ENCODE measurements at regions not wholly inside any gene's neighbourhood (a gene's known extent, or its start where the extent isn't known, plus 50 kb on each side); places are given as distances from the start of the nearest gene placed in this dataset.

- H3K9ac ChIP-seq (ENCODE audit: low read length): no peak overlapping the region
- H3K4me1 ChIP-seq (ENCODE audit: control insufficient read depth, insufficient read depth, low read length): no peaks in the 10 kb centered on the region
- H3K27me3 ChIP-seq (ENCODE audit: control insufficient read depth, insufficient read depth, low read length): no peaks in the 10 kb centered on the region
- no peak overlapping the region for H3K4me3 ChIP-seq (ENCODE audit: low read length)
- H3K27ac ChIP-seq (ENCODE audit: low read depth, low read length): no peak overlapping the region
- no peaks in the 10 kb centered on the region for H3K36me3 ChIP-seq (ENCODE audit: control insufficient read depth, insufficient read depth, low read length)
Observed at GRCh38 chr2:59684116-59684770, 869.2 kb downstream of the BCL11A start.

- Histone ChIP-seq H3K4me3 (ENCODE audit: low read length) (no peak overlapping the region), H3K9ac (ENCODE audit: low read length) (no peak overlapping the region), H3K36me3 (ENCODE audit: control insufficient read depth, insufficient read depth, low read length) (no peaks in the 10 kb centered on the region), H3K27me3 (ENCODE audit: control insufficient read depth, insufficient read depth, low read length) (no peaks in the 10 kb centered on the region), H3K27ac (ENCODE audit: low read depth, low read length) (no peak overlapping the region), H3K4me1 (ENCODE audit: control insufficient read depth, insufficient read depth, low read length) (no peaks in the 10 kb centered on the region)
Observed at GRCh38 chr2:59680863-59681262, 872.6 kb downstream of the BCL11A start.

- Histone ChIP-seq H3K4me3 (ENCODE audit: low read length) (no peak overlapping the region), H3K4me1 (ENCODE audit: control insufficient read depth, insufficient read depth, low read length) (no peaks in the 10 kb centered on the region), H3K27ac (ENCODE audit: low read depth, low read length) (no peak overlapping the region), H3K27me3 (ENCODE audit: control insufficient read depth, insufficient read depth, low read length) (no peaks in the 10 kb centered on the region), H3K9ac (ENCODE audit: low read length) (no peak overlapping the region), H3K36me3 (ENCODE audit: control insufficient read depth, insufficient read depth, low read length) (no peaks in the 10 kb centered on the region)
Observed at GRCh38 chr2:59677158-59677557, 876.3 kb downstream of the BCL11A start.

GRCh38 chr2:59674100-59674499 lies 879.4 kb downstream of the BCL11A start:
- H3K9ac ChIP-seq (ENCODE audit: low read length): no peak overlapping the region
- H3K4me1 ChIP-seq (ENCODE audit: control insufficient read depth, insufficient read depth, low read length): no peaks in the 10 kb centered on the region
- H3K4me3 ChIP-seq (ENCODE audit: low read length): no peak overlapping the region
- H3K36me3 ChIP-seq (ENCODE audit: control insufficient read depth, insufficient read depth, low read length): no peaks in the 10 kb centered on the region
- H3K27ac ChIP-seq (ENCODE audit: low read depth, low read length): no peak overlapping the region
- no peaks in the 10 kb centered on the region for H3K27me3 ChIP-seq (ENCODE audit: control insufficient read depth, insufficient read depth, low read length)

- Histone ChIP-seq H3K4me3 (ENCODE audit: low read length) (no peak overlapping the region), H3K27ac (ENCODE audit: low read depth, low read length) (no peak overlapping the region), H3K36me3 (ENCODE audit: control insufficient read depth, insufficient read depth, low read length) (no peaks in the 10 kb centered on the region), H3K4me1 (ENCODE audit: control insufficient read depth, insufficient read depth, low read length) (no peaks in the 10 kb centered on the region), H3K27me3 (ENCODE audit: control insufficient read depth, insufficient read depth, low read length) (no peaks in the 10 kb centered on the region), H3K9ac (ENCODE audit: low read length) (no peak overlapping the region)
Observed at GRCh38 chr2:59665021-59665420, 888.4 kb downstream of the BCL11A start.

GRCh38 chr2:59662127-59662861 lies 891.2 kb downstream of the BCL11A start:
- no peak overlapping the region for H3K9ac ChIP-seq (ENCODE audit: low read length)
- H3K27me3 ChIP-seq (ENCODE audit: control insufficient read depth, insufficient read depth, low read length): no peaks in the 10 kb centered on the region
- H3K4me3 ChIP-seq (ENCODE audit: low read length): no peak overlapping the region
- H3K4me1 ChIP-seq (ENCODE audit: control insufficient read depth, insufficient read depth, low read length): no peaks in the 10 kb centered on the region
- H3K27ac ChIP-seq (ENCODE audit: low read depth, low read length): no peak overlapping the region
- H3K36me3 ChIP-seq (ENCODE audit: control insufficient read depth, insufficient read depth, low read length): no peaks in the 10 kb centered on the region

- no peak overlapping the region for H3K9ac ChIP-seq (ENCODE audit: low read length)
Observed at GRCh38 chr2:59660262-59660661, 893.2 kb downstream of the BCL11A start.

GRCh38 chr2:59658906-59659635 lies 894.4 kb downstream of the BCL11A start:
- Histone ChIP-seq H3K4me1 (ENCODE audit: control insufficient read depth, insufficient read depth, low read length) (no peaks in the 10 kb centered on the region), H3K36me3 (ENCODE audit: control insufficient read depth, insufficient read depth, low read length) (no peaks in the 10 kb centered on the region)

More at GRCh38 chr2:59660262-59660661, 893.2 kb downstream of the BCL11A start:
- no peak overlapping the region for H3K4me3 ChIP-seq (ENCODE audit: low read length)
- no peaks in the 10 kb centered on the region for H3K4me1 ChIP-seq (ENCODE audit: control insufficient read depth, insufficient read depth, low read length)
- H3K27ac ChIP-seq (ENCODE audit: low read depth, low read length): no peak overlapping the region
- no peaks in the 10 kb centered on the region for H3K36me3 ChIP-seq (ENCODE audit: control insufficient read depth, insufficient read depth, low read length)
- no peaks in the 10 kb centered on the region for H3K27me3 ChIP-seq (ENCODE audit: control insufficient read depth, insufficient read depth, low read length)

GRCh38 chr2:59655809-59656208 lies 897.6 kb downstream of the BCL11A start:
- H3K9ac ChIP-seq (ENCODE audit: low read length): no peak overlapping the region
- H3K27me3 ChIP-seq (ENCODE audit: control insufficient read depth, insufficient read depth, low read length): no peaks in the 10 kb centered on the region
- H3K27ac ChIP-seq (ENCODE audit: low read depth, low read length): no peak overlapping the region
- no peak overlapping the region for H3K4me3 ChIP-seq (ENCODE audit: low read length)
- no peaks in the 10 kb centered on the region for H3K4me1 ChIP-seq (ENCODE audit: control insufficient read depth, insufficient read depth, low read length)
- H3K36me3 ChIP-seq (ENCODE audit: control insufficient read depth, insufficient read depth, low read length): no peaks in the 10 kb centered on the region

More at GRCh38 chr2:59658906-59659635, 894.4 kb downstream of the BCL11A start:
- Histone ChIP-seq H3K27me3 (ENCODE audit: control insufficient read depth, insufficient read depth, low read length) (no peaks in the 10 kb centered on the region), H3K4me3 (ENCODE audit: low read length) (no peak overlapping the region), H3K27ac (ENCODE audit: low read depth, low read length) (no peak overlapping the region), H3K9ac (ENCODE audit: low read length) (no peak overlapping the region)

GRCh38 chr2:59654710-59655109 lies 898.7 kb downstream of the BCL11A start:
- Histone ChIP-seq H3K4me1 (ENCODE audit: control insufficient read depth, insufficient read depth, low read length) (no peaks in the 10 kb centered on the region), H3K27ac (ENCODE audit: low read depth, low read length) (no peak overlapping the region)

GRCh38 chr2:59653164-59653563 lies 900.3 kb downstream of the BCL11A start:
- no peak overlapping the region for H3K27ac ChIP-seq (ENCODE audit: low read depth, low read length)
- no peak overlapping the region for H3K4me3 ChIP-seq (ENCODE audit: low read length)
- no peaks in the 10 kb centered on the region for H3K36me3 ChIP-seq (ENCODE audit: control insufficient read depth, insufficient read depth, low read length)
- no peaks in the 10 kb centered on the region for H3K4me1 ChIP-seq (ENCODE audit: control insufficient read depth, insufficient read depth, low read length)
- no peaks in the 10 kb centered on the region for H3K27me3 ChIP-seq (ENCODE audit: control insufficient read depth, insufficient read depth, low read length)
- H3K9ac ChIP-seq (ENCODE audit: low read length): no peak overlapping the region

More at GRCh38 chr2:59654710-59655109, 898.7 kb downstream of the BCL11A start:
- H3K4me3 ChIP-seq (ENCODE audit: low read length): no peak overlapping the region
- H3K9ac ChIP-seq (ENCODE audit: low read length): no peak overlapping the region
- H3K27me3 ChIP-seq (ENCODE audit: control insufficient read depth, insufficient read depth, low read length): no peaks in the 10 kb centered on the region
- H3K36me3 ChIP-seq (ENCODE audit: control insufficient read depth, insufficient read depth, low read length): no peaks in the 10 kb centered on the region

- Histone ChIP-seq H3K27me3 (ENCODE audit: control insufficient read depth, insufficient read depth, low read length) (no peaks in the 10 kb centered on the region), H3K4me3 (ENCODE audit: low read length) (no peak overlapping the region), H3K36me3 (ENCODE audit: control insufficient read depth, insufficient read depth, low read length) (no peaks in the 10 kb centered on the region), H3K4me1 (ENCODE audit: control insufficient read depth, insufficient read depth, low read length) (no peaks in the 10 kb centered on the region), H3K9ac (ENCODE audit: low read length) (no peak overlapping the region), H3K27ac (ENCODE audit: low read depth, low read length) (no peak overlapping the region)
Observed at GRCh38 chr2:59630789-59631188, 922.7 kb downstream of the BCL11A start.

Data from rectal smooth muscle tissue (tissue), 1 donor.